ENCODE measurements at regions not wholly inside any gene's neighbourhood (a gene's known extent, or its start where the extent isn't known, plus 50 kb on each side); places are given as distances from the start of the nearest gene placed in this dataset.

- no peaks in the 10 kb centered on the region for H3K36me3 Mint-ChIP-seq
- Histone ChIP-seq H3K4me1 (ENCODE audit: control insufficient read depth in 2 of 2, insufficient read depth in 2 of 2, low read length in 2 of 2) (no peaks in the 10 kb centered on the region), H3K4me3 (ENCODE audit: low read length) (no peak overlapping the region), H3K27ac (ENCODE audit: low read depth, low read length) (no peak overlapping the region), H3K36me3 (ENCODE audit: control insufficient read depth in 2 of 3, insufficient read depth in 3 of 3, low read length in 3 of 3) (no peaks in the 10 kb centered on the region), H3K9me3 (ENCODE audit: control insufficient read depth in 2 of 3, low read length in 3 of 3) (no peaks in the 10 kb centered on the region), H3K27me3 (ENCODE audit: control insufficient read depth in 2 of 2, insufficient read depth in 2 of 2, low read length in 2 of 2) (no peaks in the 10 kb centered on the region)
- peaks cover 0 to 23% (median 5%) of the 10 kb centered on the region in 11 donors for H3K9me3 Mint-ChIP-seq
- H3K27me3 Mint-ChIP-seq, result no peaks in the 10 kb centered on the region
- no peak overlapping the region for H3K27ac Mint-ChIP-seq
- no peak overlapping the region for H3K4me3 Mint-ChIP-seq
- intact Hi-C loops (cut with micrococcal nuclease), result no loop called here
- ATAC-seq (no peak), DNase-seq (no peak)
- CTCF ChIA-PET, result no interaction called here
- POLR2A ChIA-PET, result no interaction called here
- H3K4me1 Mint-ChIP-seq, result no peaks in the 10 kb centered on the region
Measured at GRCh38 chr5:167012123-167013034, 1279.1 kb upstream of the WWC1 start.

- H3K9me3 Mint-ChIP-seq, result peaks cover 0 to 18% (median 5%) of the 10 kb centered on the region in 11 donors
- no peak overlapping the region for H3K27ac ChIP-seq (ENCODE audit: low read depth, low read length)
- ATAC-seq, result no peak
- CTCF ChIA-PET, result no interaction called here
- no peak for DNase-seq
- H3K4me3 Mint-ChIP-seq, result no peak overlapping the region
- intact Hi-C loops (cut with micrococcal nuclease), result no loop called here
- no peaks in the 10 kb centered on the region for H3K27me3 Mint-ChIP-seq
- no peaks in the 10 kb centered on the region for H3K9me3 ChIP-seq (ENCODE audit: control insufficient read depth in 2 of 3, low read length in 3 of 3)
- POLR2A ChIA-PET, result no interaction called here
- no peaks in the 10 kb centered on the region for H3K4me1 ChIP-seq (ENCODE audit: control insufficient read depth in 2 of 2, insufficient read depth in 2 of 2, low read length in 2 of 2)
- H3K4me1 Mint-ChIP-seq, result no peaks in the 10 kb centered on the region
- H3K36me3 ChIP-seq (ENCODE audit: control insufficient read depth in 2 of 3, insufficient read depth in 3 of 3, low read length in 3 of 3), result no peaks in the 10 kb centered on the region
- no peaks in the 10 kb centered on the region for H3K27me3 ChIP-seq (ENCODE audit: control insufficient read depth in 2 of 2, insufficient read depth in 2 of 2, low read length in 2 of 2)
- H3K4me3 ChIP-seq (ENCODE audit: low read length), result no peak overlapping the region
- no peak overlapping the region for H3K27ac Mint-ChIP-seq
- H3K36me3 Mint-ChIP-seq, result no peaks in the 10 kb centered on the region
Measured at GRCh38 chr5:167014401-167015056, 1276.9 kb upstream of the WWC1 start.

- Mint-ChIP-seq H3K36me3 (no peaks in the 10 kb centered on the region), H3K9me3 (peaks cover 0 to 9% (median 0%) of the 10 kb centered on the region in 11 donors), H3K27me3 (no peaks in the 10 kb centered on the region), H3K4me1 (no peaks in the 10 kb centered on the region), H3K4me3 (no peak overlapping the region), H3K27ac (no peak overlapping the region)
- ATAC-seq (no peak), DNase-seq (no peak)
- no peaks in the 10 kb centered on the region for H3K9me3 ChIP-seq (ENCODE audit: control insufficient read depth in 2 of 3, low read length in 3 of 3)
- no peaks in the 10 kb centered on the region for H3K36me3 ChIP-seq (ENCODE audit: control insufficient read depth in 2 of 3, insufficient read depth in 3 of 3, low read length in 3 of 3)
- H3K27ac ChIP-seq (ENCODE audit: low read depth, low read length), result no peak overlapping the region
- POLR2A ChIA-PET, result no interaction called here
- H3K4me1 ChIP-seq (ENCODE audit: control insufficient read depth in 2 of 2, insufficient read depth in 2 of 2, low read length in 2 of 2), result no peaks in the 10 kb centered on the region
- no peak overlapping the region for H3K4me3 ChIP-seq (ENCODE audit: low read length)
- intact Hi-C loops (cut with micrococcal nuclease), result no loop called here
- H3K27me3 ChIP-seq (ENCODE audit: control insufficient read depth in 2 of 2, insufficient read depth in 2 of 2, low read length in 2 of 2), result no peaks in the 10 kb centered on the region
- CTCF ChIA-PET, result no interaction called here
Measured at GRCh38 chr5:167020418-167020817, 1271.0 kb upstream of the WWC1 start.

GRCh38 chr5:167029488-167029887, 1262.0 kb upstream of the WWC1 start:
- no peaks in the 10 kb centered on the region for H3K27me3 Mint-ChIP-seq

GRCh38 chr5:167030500-167031120, 1260.8 kb upstream of the WWC1 start:
- POLR2A ChIA-PET, result no interaction called here
- DNase-seq, result no peak
- Histone ChIP-seq H3K4me3 (ENCODE audit: low read length) (no peak overlapping the region), H3K4me1 (ENCODE audit: control insufficient read depth in 2 of 2, insufficient read depth in 2 of 2, low read length in 2 of 2) (no peaks in the 10 kb centered on the region), H3K9me3 (ENCODE audit: control insufficient read depth in 2 of 3, low read length in 3 of 3) (no peaks in the 10 kb centered on the region), H3K36me3 (ENCODE audit: control insufficient read depth in 2 of 3, insufficient read depth in 3 of 3, low read length in 3 of 3) (no peaks in the 10 kb centered on the region), H3K27me3 (ENCODE audit: control insufficient read depth in 2 of 2, insufficient read depth in 2 of 2, low read length in 2 of 2) (no peaks in the 10 kb centered on the region), H3K27ac (ENCODE audit: low read depth, low read length) (no peak overlapping the region)
- intact Hi-C loops (cut with micrococcal nuclease), result no loop called here
- H3K4me3 Mint-ChIP-seq, result no peak overlapping the region
- no peaks in the 10 kb centered on the region for H3K27me3 Mint-ChIP-seq
- H3K36me3 Mint-ChIP-seq, result no peaks in the 10 kb centered on the region
- H3K27ac Mint-ChIP-seq, result no peak overlapping the region
- H3K9me3 Mint-ChIP-seq, result peaks cover 0 to 11% (median 2%) of the 10 kb centered on the region in 11 donors
- CTCF ChIA-PET, result no interaction called here
- no peak for ATAC-seq
- no peaks in the 10 kb centered on the region for H3K4me1 Mint-ChIP-seq

More at GRCh38 chr5:167029488-167029887, 1262.0 kb upstream of the WWC1 start:
- no peak for ATAC-seq
- no peaks in the 10 kb centered on the region for H3K36me3 Mint-ChIP-seq
- Histone ChIP-seq H3K27me3 (ENCODE audit: control insufficient read depth in 2 of 2, insufficient read depth in 2 of 2, low read length in 2 of 2) (no peaks in the 10 kb centered on the region), H3K9me3 (ENCODE audit: control insufficient read depth in 2 of 3, low read length in 3 of 3) (no peaks in the 10 kb centered on the region), H3K4me3 (ENCODE audit: low read length) (no peak overlapping the region), H3K36me3 (ENCODE audit: control insufficient read depth in 2 of 3, insufficient read depth in 3 of 3, low read length in 3 of 3) (no peaks in the 10 kb centered on the region), H3K27ac (ENCODE audit: low read depth, low read length) (no peak overlapping the region), H3K4me1 (ENCODE audit: control insufficient read depth in 2 of 2, insufficient read depth in 2 of 2, low read length in 2 of 2) (no peaks in the 10 kb centered on the region)
- no peak overlapping the region for H3K4me3 Mint-ChIP-seq
- intact Hi-C loops (cut with micrococcal nuclease), result no loop called here
- ChIA-PET CTCF (no interaction called here), POLR2A (no interaction called here)
- no peak for DNase-seq
- H3K27ac Mint-ChIP-seq, result no peak overlapping the region
- H3K4me1 Mint-ChIP-seq, result no peaks in the 10 kb centered on the region
- peaks cover 0 to 11% (median 2%) of the 10 kb centered on the region in 11 donors for H3K9me3 Mint-ChIP-seq

- Histone ChIP-seq H3K27me3 (ENCODE audit: control insufficient read depth in 2 of 2, insufficient read depth in 2 of 2, low read length in 2 of 2) (no peaks in the 10 kb centered on the region), H3K4me1 (ENCODE audit: control insufficient read depth in 2 of 2, insufficient read depth in 2 of 2, low read length in 2 of 2) (no peaks in the 10 kb centered on the region), H3K36me3 (ENCODE audit: control insufficient read depth in 2 of 3, insufficient read depth in 3 of 3, low read length in 3 of 3) (no peaks in the 10 kb centered on the region), H3K9me3 (ENCODE audit: control insufficient read depth in 2 of 3, low read length in 3 of 3) (no peaks in the 10 kb centered on the region), H3K27ac (ENCODE audit: low read depth, low read length) (no peak overlapping the region), H3K4me3 (ENCODE audit: low read length) (no peak overlapping the region)
- DNase-seq (no peak), ATAC-seq (no peak)
- Mint-ChIP-seq H3K4me1 (no peaks in the 10 kb centered on the region), H3K4me3 (no peak overlapping the region), H3K36me3 (no peaks in the 10 kb centered on the region), H3K9me3 (no peaks in the 10 kb centered on the region), H3K27me3 (no peaks in the 10 kb centered on the region), H3K27ac (no peak overlapping the region)
- ChIA-PET CTCF (no interaction called here), POLR2A (no interaction called here)
- intact Hi-C loops (cut with micrococcal nuclease), result no loop called here
Measured at GRCh38 chr5:167036585-167036984, 1254.9 kb upstream of the WWC1 start.

All from naive thymus-derived CD4-positive, alpha-beta T cell (primary cell).